IMR-90 (cell line): ENCODE measurements at regions not wholly inside any gene's neighbourhood (a gene's known extent, or its start where the extent isn't known, plus 50 kb on each side); places are given as distances from the start of the nearest gene placed in this dataset.

Experiments used
- ATAC-seq: fragments of 200-7000 bp; cut with Tn5 transposase; 2 replicates; pipeline ENCODE4 v1.9.1; 2020; ENCODE audit warnings: low read depth, mild to moderate bottlenecking, moderate library complexity
- BruUV-seq: library from RNA; stranded (reverse); fragments of 400-500 nt; replicated peaks from 2 replicates; lab custom pipeline; 2021; lab: Mats Ljungman, UMichigan
- CTCF ChIA-PET: fragments of 300-600 bp; formaldehyde crosslinking; extraction: SDS; loops from one replicate; lab custom pipeline; 2021; ENCODE audit warnings: antibody characterized with exemption; lab: Yijun Ruan, JAX
- POLR2A ChIA-PET: fragments of 300-600 bp; sonication (Branson Sonifier 250); formaldehyde crosslinking; loops from one replicate; lab custom pipeline; 2022; ENCODE audit warnings: antibody characterized with exemption; ENCODE audit not compliant: unreplicated experiment; lab: Charles Lee
- DNase-seq: peaks from one replicate; pipeline ENCODE4 v3.0.0; 2013
- H2AFZ ChIP-seq: replicated peaks from 2 replicates; pipeline ENCODE3; 2013; ENCODE audit warnings: low read length, mild to moderate bottlenecking; ENCODE audit not compliant: poor library complexity
- H2AK5ac ChIP-seq: 2 replicates; pipeline ENCODE4 v1.6.1; 2013; ENCODE audit warnings: low read depth, low read length, inconsistent platforms
- H2AK9ac ChIP-seq: replicated peaks from 2 replicates; pipeline ENCODE3; 2013; ENCODE audit warnings: mild to moderate bottlenecking, low read depth, low read length, moderate library complexity; ENCODE audit not compliant: poor library complexity
- H2BK120ac ChIP-seq: 2 replicates; pipeline ENCODE4 v1.6.1; 2013; ENCODE audit warnings: low read depth, low read length, inconsistent platforms
- H2BK15ac ChIP-seq: 3 replicates; pipeline ENCODE4 v1.6.1; 2013; ENCODE audit warnings: low read depth, low read length, inconsistent platforms
- H2BK20ac ChIP-seq: 2 replicates; pipeline ENCODE4 v1.6.1; 2013; ENCODE audit warnings: low read depth, mild to moderate bottlenecking, inconsistent platforms, low read length, moderate library complexity
- H2BK5ac ChIP-seq: 2 replicates; pipeline ENCODE4 v1.6.1; 2013; ENCODE audit warnings: mild to moderate bottlenecking, low read depth, low read length, inconsistent platforms; ENCODE audit not compliant: poor library complexity, severe bottlenecking
- H3K14ac ChIP-seq: replicated peaks from 2 replicates; pipeline ENCODE4 v1.6.1; 2013; ENCODE audit warnings: low read depth, low read length, inconsistent platforms
- H3K18ac ChIP-seq: 2 replicates; pipeline ENCODE4 v1.6.1; 2013; ENCODE audit warnings: low read depth, low read length, control low read depth
- H3K23ac ChIP-seq: 2 replicates; pipeline ENCODE4 v1.6.1; 2013; ENCODE audit warnings: low read depth, low read length, inconsistent platforms
- H3K27ac ChIP-seq: 2 replicates; pipeline ENCODE4 v1.5.1; 2013; ENCODE audit warnings: mild to moderate bottlenecking, control low read depth, low read length; ENCODE audit not compliant: insufficient read depth
- H3K27me3 ChIP-seq: 2 replicates; pipeline ENCODE4 v1.6.1; 2013; ENCODE audit warnings: low read length; ENCODE audit not compliant: control insufficient read depth, insufficient read depth
- H3K36me3 ChIP-seq: 2 replicates; pipeline ENCODE4 v1.6.1; 2013; ENCODE audit warnings: low read length, mixed read lengths; ENCODE audit not compliant: control insufficient read depth, insufficient read depth
- H3K4ac ChIP-seq: 2 replicates; pipeline ENCODE4 v1.6.1; 2013; ENCODE audit warnings: low read depth, low read length, inconsistent platforms
- H3K4me1 ChIP-seq: 2 replicates; pipeline ENCODE4 v1.6.1; 2013; ENCODE audit warnings: low read length, mixed read lengths; ENCODE audit not compliant: control insufficient read depth, insufficient read depth
- H3K4me2 ChIP-seq: 2 replicates; pipeline ENCODE4 v1.6.1; 2013; ENCODE audit warnings: low read depth, mild to moderate bottlenecking, control low read depth, low read length, moderate library complexity
- H3K4me3 ChIP-seq: 2 replicates; pipeline ENCODE4 v1.5.1; 2013; ENCODE audit warnings: low read depth, mild to moderate bottlenecking, control low read depth, low read length, moderate library complexity; ENCODE audit not compliant: insufficient read depth
- H3K56ac ChIP-seq: 2 replicates; pipeline ENCODE4 v1.6.1; 2013; ENCODE audit warnings: low read length, inconsistent platforms; ENCODE audit not compliant: insufficient read depth; ENCODE audit errors: extremely low read depth
- H3K79me1 ChIP-seq, 2 experiments: 2 replicates each; pipeline ENCODE4 v1.6.1; 2013; ENCODE audit warnings: low read length in 2 of 2, inconsistent platforms in 1 of 2, low read depth in 1 of 2
- H3K9ac ChIP-seq: 2 replicates; pipeline ENCODE4 v1.6.1; 2013; ENCODE audit warnings: low read depth, low read length, control low read depth
- H3K9me1 ChIP-seq: 2 replicates; pipeline ENCODE4 v1.6.1; 2013; ENCODE audit warnings: low read length, inconsistent platforms; ENCODE audit not compliant: insufficient read depth
- H3K9me3 ChIP-seq: 2 replicates; pipeline ENCODE4 v1.6.1; 2013; ENCODE audit warnings: low read length; ENCODE audit not compliant: control insufficient read depth, insufficient read depth
- H4K20me1 ChIP-seq: 2 replicates; pipeline ENCODE4 v1.6.1; 2013; ENCODE audit warnings: low read length, inconsistent platforms; ENCODE audit not compliant: insufficient read depth
- H4K5ac ChIP-seq: 2 replicates; pipeline ENCODE4 v1.6.1; 2013; ENCODE audit warnings: mild to moderate bottlenecking, low read depth, low read length, control low read depth
- H4K8ac ChIP-seq, 2 experiments: 2 replicates each; pipeline ENCODE4 v1.6.1; 2013; ENCODE audit warnings: low read depth in 2 of 2, low read length in 2 of 2, control low read depth in 1 of 2, inconsistent platforms in 1 of 2
- H4K91ac ChIP-seq: 2 replicates; pipeline ENCODE4 v1.6.1; 2013; ENCODE audit warnings: low read depth, low read length, inconsistent platforms; ENCODE audit not compliant: insufficient read depth
- BHLHE40 ChIP-seq: fragments of 150-350 bp; IDR thresholded peaks from 2 replicates; pipeline ENCODE4 v1.6.1; 2016; ENCODE audit warnings: mild to moderate bottlenecking, low read depth, low read length
- CEBPB ChIP-seq: IDR thresholded peaks from 2 replicates; pipeline ENCODE4 v1.6.1; 2012; ENCODE audit warnings: low read depth, low read length, improper control_type of control experiment
- CHD1 ChIP-seq: IDR thresholded peaks from 2 replicates; pipeline ENCODE4 v1.6.1; 2012; ENCODE audit warnings: low read depth, low read length, improper control_type of control experiment
- FOS ChIP-seq: fragments of 150-350 bp; IDR thresholded peaks from 2 replicates; pipeline ENCODE4 v1.6.1; 2016; ENCODE audit warnings: low read depth, low read length
- MAFK ChIP-seq: IDR thresholded peaks from 2 replicates; pipeline ENCODE4 v1.6.1; 2012; ENCODE audit warnings: low read depth, low read length, improper control_type of control experiment
- MAZ ChIP-seq: IDR thresholded peaks from 2 replicates; pipeline ENCODE4 v1.6.1; 2012; ENCODE audit warnings: low read depth, mild to moderate bottlenecking, low read length, improper control_type of control experiment, moderate library complexity, borderline replicate concordance
- MXI1 ChIP-seq: IDR thresholded peaks from 2 replicates; pipeline ENCODE4 v1.6.1; 2012; ENCODE audit warnings: low read depth, mild to moderate bottlenecking, low read length, moderate library complexity, borderline replicate concordance
- NFE2L2 ChIP-seq: fragments of 150-350 bp; IDR thresholded peaks from 2 replicates; pipeline ENCODE4 v1.6.1; 2016; ENCODE audit warnings: low read depth, mild to moderate bottlenecking, low read length
- POLR2A ChIP-seq: IDR thresholded peaks from 2 replicates; pipeline ENCODE4 v1.6.1; 2012; ENCODE audit warnings: mild to moderate bottlenecking, low read depth, low read length
- RAD21 ChIP-seq: IDR thresholded peaks from 2 replicates; pipeline ENCODE4 v1.6.1; 2012; ENCODE audit warnings: low read length, improper control_type of control experiment
- RCOR1 ChIP-seq: IDR thresholded peaks from 2 replicates; pipeline ENCODE4 v1.6.1; 2012; ENCODE audit warnings: mild to moderate bottlenecking, low read length, improper control_type of control experiment; ENCODE audit not compliant: insufficient replicate concordance
- RFX5 ChIP-seq: IDR thresholded peaks from 2 replicates; pipeline ENCODE4 v1.8.0; 2012; ENCODE audit warnings: low read depth, mild to moderate bottlenecking, low read length, moderate library complexity
- SMC3 ChIP-seq: fragments of 150-350 bp; IDR thresholded peaks from 2 replicates; pipeline ENCODE4 v1.6.1; 2016; ENCODE audit warnings: low read depth, mild to moderate bottlenecking, antibody characterized with exemption, low read length, moderate library complexity
- USF2 ChIP-seq: fragments of 150-350 bp; IDR thresholded peaks from 2 replicates; pipeline ENCODE4 v1.6.1; 2017; ENCODE audit warnings: mild to moderate bottlenecking, antibody characterized with exemption, low read length, low read depth
- WGBS, 2 experiments: methylation state at CpG; one replicate each; pipeline versions ENCODE4 v1.1.5 to v1.1.7; 2013; ENCODE audit warnings: missing lambda C conversion rate in 2 of 2; ENCODE audit not compliant: insufficient read length in 1 of 2; ENCODE audit errors: extremely low coverage in 2 of 2; 5-methylcytosine and 5-hydroxymethylcytosine counted together
- dilution Hi-C: fragments of 300-500 bp; cut with HindIII; formaldehyde crosslinking; loops from one replicate; pipeline ENCODE4 v1.14.3; 2018; ENCODE audit warnings: low sequenced_read_pairs; ENCODE audit not compliant: unreplicated experiment
- in situ Hi-C: fragments of 300-500 bp; cut with MboI; formaldehyde crosslinking; loops from 3 replicates; pipeline ENCODE4 v1.14.3; 2019; ENCODE audit warnings: low sequenced_read_pairs, inconsistent platforms, mixed read lengths
- intact Hi-C: fragments of 100-400 bp; cut with micrococcal nuclease; formaldehyde crosslinking; loops from 2 replicates; pipeline ENCODE4 v1.10.0; 2022
- TF ChIP-seq, protein P1 (sequence below): fragments of 150-350 bp; IDR thresholded peaks from 2 replicates; pipeline ENCODE4 v1.6.1; 2016; ENCODE audit warnings: low read depth, mild to moderate bottlenecking, low read length, moderate library complexity, borderline replicate concordance
- TF ChIP-seq, protein P2 (sequence below): conservative IDR thresholded peaks from 2 replicates; pipeline ENCODE4 v1.5.1; 2012; ENCODE audit warnings: mild to moderate bottlenecking, low read depth, low read length, improper control_type of control experiment

DNA sequence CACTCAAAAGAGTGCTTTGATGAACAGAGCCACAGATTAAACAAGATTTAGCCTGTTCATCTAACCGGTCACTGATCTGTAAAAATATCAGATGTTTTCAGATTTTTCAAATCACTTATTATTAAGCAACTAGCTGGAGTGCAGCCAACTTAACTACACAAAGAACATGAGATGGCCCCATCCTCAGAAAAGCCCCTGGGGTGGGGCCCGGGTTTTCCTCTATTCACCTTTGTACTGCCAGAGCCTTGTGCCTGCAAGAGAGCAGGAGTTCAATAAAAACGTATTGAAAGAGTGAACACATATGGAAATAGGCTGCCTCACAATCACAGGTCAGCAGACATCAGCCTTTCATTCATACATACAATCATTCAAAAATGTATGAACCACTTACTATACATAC lies 516.1 kb downstream of the OMA1 start:
- Histone ChIP-seq H3K56ac (no peak overlapping the region), H3K4me1 (no peaks in the 10 kb centered on the region), H3K36me3 (no peaks in the 10 kb centered on the region), H3K27ac (no peak overlapping the region), H3K9ac (no peak overlapping the region), H4K91ac (no peak overlapping the region), H4K8ac (no peak overlapping the region), H2AK9ac (no peak overlapping the region), H3K4ac (no peak overlapping the region), H3K4me2 (no peak overlapping the region), H3K27me3 (no peaks in the 10 kb centered on the region), H3K79me1 (no peaks in the 10 kb centered on the region), H4K20me1 (no peaks in the 10 kb centered on the region), H2BK5ac (no peak overlapping the region), H3K9me3 (no peaks in the 10 kb centered on the region), H2BK15ac (no peak overlapping the region), H4K5ac (no peak overlapping the region), H3K18ac (no peak overlapping the region), H3K4me3 (no peak overlapping the region), H3K14ac (no peak overlapping the region), H2BK120ac (no peak overlapping the region), H3K9me1 (no peaks in the 10 kb centered on the region), H2AK5ac (no peak overlapping the region), H2AFZ (no peak overlapping the region), H3K23ac (no peak overlapping the region), H2BK20ac (no peak overlapping the region)
- CTCF ChIA-PET: no interaction called here
- intact Hi-C loops: no loop called here
- no peak for TF ChIP-seq MXI1
- TF ChIP-seq POLR2A: no peak
- TF ChIP-seq, protein P1, sequence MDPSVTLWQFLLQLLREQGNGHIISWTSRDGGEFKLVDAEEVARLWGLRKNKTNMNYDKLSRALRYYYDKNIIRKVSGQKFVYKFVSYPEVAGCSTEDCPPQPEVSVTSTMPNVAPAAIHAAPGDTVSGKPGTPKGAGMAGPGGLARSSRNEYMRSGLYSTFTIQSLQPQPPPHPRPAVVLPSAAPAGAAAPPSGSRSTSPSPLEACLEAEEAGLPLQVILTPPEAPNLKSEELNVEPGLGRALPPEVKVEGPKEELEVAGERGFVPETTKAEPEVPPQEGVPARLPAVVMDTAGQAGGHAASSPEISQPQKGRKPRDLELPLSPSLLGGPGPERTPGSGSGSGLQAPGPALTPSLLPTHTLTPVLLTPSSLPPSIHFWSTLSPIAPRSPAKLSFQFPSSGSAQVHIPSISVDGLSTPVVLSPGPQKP: no peak
- no peak for TF ChIP-seq MAFK
- no peak for TF ChIP-seq USF2
- TF ChIP-seq, protein P2, sequence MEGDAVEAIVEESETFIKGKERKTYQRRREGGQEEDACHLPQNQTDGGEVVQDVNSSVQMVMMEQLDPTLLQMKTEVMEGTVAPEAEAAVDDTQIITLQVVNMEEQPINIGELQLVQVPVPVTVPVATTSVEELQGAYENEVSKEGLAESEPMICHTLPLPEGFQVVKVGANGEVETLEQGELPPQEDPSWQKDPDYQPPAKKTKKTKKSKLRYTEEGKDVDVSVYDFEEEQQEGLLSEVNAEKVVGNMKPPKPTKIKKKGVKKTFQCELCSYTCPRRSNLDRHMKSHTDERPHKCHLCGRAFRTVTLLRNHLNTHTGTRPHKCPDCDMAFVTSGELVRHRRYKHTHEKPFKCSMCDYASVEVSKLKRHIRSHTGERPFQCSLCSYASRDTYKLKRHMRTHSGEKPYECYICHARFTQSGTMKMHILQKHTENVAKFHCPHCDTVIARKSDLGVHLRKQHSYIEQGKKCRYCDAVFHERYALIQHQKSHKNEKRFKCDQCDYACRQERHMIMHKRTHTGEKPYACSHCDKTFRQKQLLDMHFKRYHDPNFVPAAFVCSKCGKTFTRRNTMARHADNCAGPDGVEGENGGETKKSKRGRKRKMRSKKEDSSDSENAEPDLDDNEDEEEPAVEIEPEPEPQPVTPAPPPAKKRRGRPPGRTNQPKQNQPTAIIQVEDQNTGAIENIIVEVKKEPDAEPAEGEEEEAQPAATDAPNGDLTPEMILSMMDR: no peak
- no peak for TF ChIP-seq FOS
- TF ChIP-seq RAD21: no peak
- TF ChIP-seq MAZ: no peak
- no peak for TF ChIP-seq NFE2L2
- TF ChIP-seq BHLHE40: no peak
- no peak for TF ChIP-seq CHD1
- TF ChIP-seq RCOR1: no peak
- TF ChIP-seq RFX5: no peak
- no peak for TF ChIP-seq CEBPB
- no peak for TF ChIP-seq SMC3
- POLR2A ChIA-PET: no interaction called here
- dilution Hi-C loops: no loop called here
- ATAC-seq (no peak), DNase-seq (no peak)
- in situ Hi-C loops: no loop called here
- WGBS, 2 experiments: no CpG with 5 or more reads among the region's 3 CpGs
- no TSS peak for BruUV-seq
